ENCODE measurements at regions not wholly inside any gene's neighbourhood (a gene's known extent, or its start where the extent isn't known, plus 50 kb on each side); places are given as distances from the start of the nearest gene placed in this dataset.

DNA sequence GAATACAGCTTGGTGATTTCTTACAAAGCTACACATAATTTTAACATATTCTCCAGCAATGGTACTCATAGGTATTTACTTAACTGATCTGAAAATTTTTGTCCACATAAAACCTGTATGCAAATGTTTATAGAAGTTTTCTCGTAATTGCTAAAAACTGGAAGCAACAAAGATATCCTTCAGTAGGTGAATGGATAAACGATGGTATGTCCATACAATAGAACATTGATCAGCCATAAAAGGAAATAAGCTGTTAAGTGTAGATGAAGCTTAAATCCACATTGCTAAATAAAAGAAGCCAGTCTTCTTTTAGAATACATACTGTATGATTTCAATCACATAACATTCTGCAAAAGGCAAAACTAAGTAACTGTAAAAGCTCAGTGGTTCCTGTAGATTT, 224.8 kb upstream of the DPYD start:
- H3K79me2 ChIP-seq (replicated peaks; ENCODE audit: insufficient read depth, low read length), result no peaks in the 10 kb centered on the region
- no peaks in the 10 kb centered on the region for H3F3A ChIP-seq (ENCODE audit: insufficient read depth, low read length, poor library complexity, severe bottlenecking)
- no peak overlapping the region for H3K4me3 ChIP-seq (ENCODE audit: low read length)
- no peaks in the 10 kb centered on the region for H3K27me3 ChIP-seq (ENCODE audit: insufficient read depth, low read depth, low read length)
- no peaks in the 10 kb centered on the region for H3K9me2 ChIP-seq (ENCODE audit: insufficient read depth, low read length)
- H3K36me3 ChIP-seq (ENCODE audit: insufficient read depth, low read length), result no peaks in the 10 kb centered on the region
- TF ChIP-seq EZH2 (IDR thresholded peaks at IDR 0.05; ENCODE audit: borderline replicate concordance, insufficient read depth, low read length, poor library complexity, severe bottlenecking) (no peak), POLR2AphosphoS5 (IDR thresholded peaks at IDR 0.05) (no peak), TAF1 (IDR thresholded peaks at IDR 0.05; ENCODE audit: low read depth) (no peak), EP300 (conservative IDR thresholded peaks at IDR 0.05; ENCODE audit: poor library complexity, severe bottlenecking) (no peak), SMC3 (conservative IDR thresholded peaks at IDR 0.05; ENCODE audit: poor library complexity) (no peak)
- TF ChIP-seq, protein P1, sequence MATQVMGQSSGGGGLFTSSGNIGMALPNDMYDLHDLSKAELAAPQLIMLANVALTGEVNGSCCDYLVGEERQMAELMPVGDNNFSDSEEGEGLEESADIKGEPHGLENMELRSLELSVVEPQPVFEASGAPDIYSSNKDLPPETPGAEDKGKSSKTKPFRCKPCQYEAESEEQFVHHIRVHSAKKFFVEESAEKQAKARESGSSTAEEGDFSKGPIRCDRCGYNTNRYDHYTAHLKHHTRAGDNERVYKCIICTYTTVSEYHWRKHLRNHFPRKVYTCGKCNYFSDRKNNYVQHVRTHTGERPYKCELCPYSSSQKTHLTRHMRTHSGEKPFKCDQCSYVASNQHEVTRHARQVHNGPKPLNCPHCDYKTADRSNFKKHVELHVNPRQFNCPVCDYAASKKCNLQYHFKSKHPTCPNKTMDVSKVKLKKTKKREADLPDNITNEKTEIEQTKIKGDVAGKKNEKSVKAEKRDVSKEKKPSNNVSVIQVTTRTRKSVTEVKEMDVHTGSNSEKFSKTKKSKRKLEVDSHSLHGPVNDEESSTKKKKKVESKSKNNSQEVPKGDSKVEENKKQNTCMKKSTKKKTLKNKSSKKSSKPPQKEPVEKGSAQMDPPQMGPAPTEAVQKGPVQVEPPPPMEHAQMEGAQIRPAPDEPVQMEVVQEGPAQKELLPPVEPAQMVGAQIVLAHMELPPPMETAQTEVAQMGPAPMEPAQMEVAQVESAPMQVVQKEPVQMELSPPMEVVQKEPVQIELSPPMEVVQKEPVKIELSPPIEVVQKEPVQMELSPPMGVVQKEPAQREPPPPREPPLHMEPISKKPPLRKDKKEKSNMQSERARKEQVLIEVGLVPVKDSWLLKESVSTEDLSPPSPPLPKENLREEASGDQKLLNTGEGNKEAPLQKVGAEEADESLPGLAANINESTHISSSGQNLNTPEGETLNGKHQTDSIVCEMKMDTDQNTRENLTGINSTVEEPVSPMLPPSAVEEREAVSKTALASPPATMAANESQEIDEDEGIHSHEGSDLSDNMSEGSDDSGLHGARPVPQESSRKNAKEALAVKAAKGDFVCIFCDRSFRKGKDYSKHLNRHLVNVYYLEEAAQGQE (IDR thresholded peaks at IDR 0.05; ENCODE audit: borderline replicate concordance), result no peak
- no peak overlapping the region for H3K4me2 ChIP-seq (ENCODE audit: low read length)
- no peak overlapping the region for H3K27ac ChIP-seq (ENCODE audit: low read length)
- no peaks in the 10 kb centered on the region for H3K9me3 ChIP-seq (ENCODE audit: low read length)
- no peak overlapping the region for H2AFZ ChIP-seq (ENCODE audit: low read depth, low read length)
- H3K9ac ChIP-seq (ENCODE audit: low read length), result no peak overlapping the region
- H4K20me1 ChIP-seq (ENCODE audit: insufficient read depth), result no peaks in the 10 kb centered on the region

DNA sequence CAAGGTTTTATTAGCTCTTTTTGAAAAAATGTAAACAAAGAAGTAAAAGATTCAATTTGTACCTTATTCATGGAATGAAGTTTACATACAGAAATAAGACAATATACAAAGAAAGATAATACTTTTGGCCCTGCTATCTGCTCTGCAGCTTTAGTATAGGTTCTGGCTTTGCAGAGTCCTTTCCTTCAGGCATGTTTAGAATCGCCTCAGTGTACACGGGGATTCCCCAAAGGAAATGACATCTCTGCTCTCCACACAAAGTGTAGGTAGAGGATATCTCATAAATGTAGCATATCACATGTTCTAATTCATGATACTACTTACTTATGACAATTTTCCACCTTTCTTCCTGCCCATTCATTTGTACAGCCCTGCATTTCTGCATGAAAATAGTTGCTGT, 222.6 kb upstream of the DPYD start:
- Histone ChIP-seq H3F3A (ENCODE audit: insufficient read depth, low read length, poor library complexity, severe bottlenecking) (no peaks in the 10 kb centered on the region), H2AFZ (ENCODE audit: low read depth, low read length) (no peak overlapping the region), H3K27ac (ENCODE audit: low read length) (no peak overlapping the region), H3K9me2 (ENCODE audit: insufficient read depth, low read length) (no peaks in the 10 kb centered on the region), H4K20me1 (ENCODE audit: insufficient read depth) (no peaks in the 10 kb centered on the region), H3K9ac (ENCODE audit: low read length) (no peak overlapping the region), H3K4me3 (ENCODE audit: low read length) (no peak overlapping the region), H3K36me3 (ENCODE audit: insufficient read depth, low read length) (no peaks in the 10 kb centered on the region), H3K4me2 (ENCODE audit: low read length) (no peak overlapping the region), H3K79me2 (replicated peaks; ENCODE audit: insufficient read depth, low read length) (no peaks in the 10 kb centered on the region), H3K27me3 (ENCODE audit: insufficient read depth, low read depth, low read length) (no peaks in the 10 kb centered on the region), H3K9me3 (ENCODE audit: low read length) (no peaks in the 10 kb centered on the region)
- TF ChIP-seq POLR2AphosphoS5 (IDR thresholded peaks at IDR 0.05) (no peak), EZH2 (IDR thresholded peaks at IDR 0.05; ENCODE audit: borderline replicate concordance, insufficient read depth, low read length, poor library complexity, severe bottlenecking) (no peak), SMC3 (conservative IDR thresholded peaks at IDR 0.05; ENCODE audit: poor library complexity) (no peak), RAD21 (conservative IDR thresholded peaks at IDR 0.05) (no peak), EP300 (conservative IDR thresholded peaks at IDR 0.05; ENCODE audit: poor library complexity, severe bottlenecking) (no peak), TAF1 (IDR thresholded peaks at IDR 0.05; ENCODE audit: low read depth) (no peak), MXI1 (conservative IDR thresholded peaks at IDR 0.05; ENCODE audit: poor library complexity, severe bottlenecking) (no peak)
- TF ChIP-seq, protein P2, sequence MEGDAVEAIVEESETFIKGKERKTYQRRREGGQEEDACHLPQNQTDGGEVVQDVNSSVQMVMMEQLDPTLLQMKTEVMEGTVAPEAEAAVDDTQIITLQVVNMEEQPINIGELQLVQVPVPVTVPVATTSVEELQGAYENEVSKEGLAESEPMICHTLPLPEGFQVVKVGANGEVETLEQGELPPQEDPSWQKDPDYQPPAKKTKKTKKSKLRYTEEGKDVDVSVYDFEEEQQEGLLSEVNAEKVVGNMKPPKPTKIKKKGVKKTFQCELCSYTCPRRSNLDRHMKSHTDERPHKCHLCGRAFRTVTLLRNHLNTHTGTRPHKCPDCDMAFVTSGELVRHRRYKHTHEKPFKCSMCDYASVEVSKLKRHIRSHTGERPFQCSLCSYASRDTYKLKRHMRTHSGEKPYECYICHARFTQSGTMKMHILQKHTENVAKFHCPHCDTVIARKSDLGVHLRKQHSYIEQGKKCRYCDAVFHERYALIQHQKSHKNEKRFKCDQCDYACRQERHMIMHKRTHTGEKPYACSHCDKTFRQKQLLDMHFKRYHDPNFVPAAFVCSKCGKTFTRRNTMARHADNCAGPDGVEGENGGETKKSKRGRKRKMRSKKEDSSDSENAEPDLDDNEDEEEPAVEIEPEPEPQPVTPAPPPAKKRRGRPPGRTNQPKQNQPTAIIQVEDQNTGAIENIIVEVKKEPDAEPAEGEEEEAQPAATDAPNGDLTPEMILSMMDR (IDR thresholded peaks at IDR 0.05; ENCODE audit: poor library complexity, severe bottlenecking), result no peak
- TF ChIP-seq, protein P1 (IDR thresholded peaks at IDR 0.05; ENCODE audit: borderline replicate concordance), result no peak
